ENCODE measurements at regions not wholly inside any gene's neighbourhood (a gene's known extent, or its start where the extent isn't known, plus 50 kb on each side); places are given as distances from the start of the nearest gene placed in this dataset.

- TF ChIP-seq RFX5 (IDR thresholded peaks at IDR 0.05; ENCODE audit: low read length) (no peak), EZH2phosphoT487 (IDR thresholded peaks at IDR 0.05; ENCODE audit: borderline replicate concordance, low read depth) (no peak), JUND (IDR thresholded peaks at IDR 0.05) (no peak), GATA2 (CRISPR knock-in tag; IDR thresholded peaks at IDR 0.05) (no peak), SMC3 (IDR thresholded peaks at IDR 0.05; ENCODE audit: low read depth, low read length) (no peak)
- TF ChIP-seq, protein P1, sequence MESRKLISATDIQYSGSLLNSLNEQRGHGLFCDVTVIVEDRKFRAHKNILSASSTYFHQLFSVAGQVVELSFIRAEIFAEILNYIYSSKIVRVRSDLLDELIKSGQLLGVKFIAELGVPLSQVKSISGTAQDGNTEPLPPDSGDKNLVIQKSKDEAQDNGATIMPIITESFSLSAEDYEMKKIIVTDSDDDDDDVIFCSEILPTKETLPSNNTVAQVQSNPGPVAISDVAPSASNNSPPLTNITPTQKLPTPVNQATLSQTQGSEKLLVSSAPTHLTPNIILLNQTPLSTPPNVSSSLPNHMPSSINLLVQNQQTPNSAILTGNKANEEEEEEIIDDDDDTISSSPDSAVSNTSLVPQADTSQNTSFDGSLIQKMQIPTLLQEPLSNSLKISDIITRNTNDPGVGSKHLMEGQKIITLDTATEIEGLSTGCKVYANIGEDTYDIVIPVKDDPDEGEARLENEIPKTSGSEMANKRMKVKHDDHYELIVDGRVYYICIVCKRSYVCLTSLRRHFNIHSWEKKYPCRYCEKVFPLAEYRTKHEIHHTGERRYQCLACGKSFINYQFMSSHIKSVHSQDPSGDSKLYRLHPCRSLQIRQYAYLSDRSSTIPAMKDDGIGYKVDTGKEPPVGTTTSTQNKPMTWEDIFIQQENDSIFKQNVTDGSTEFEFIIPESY (IDR thresholded peaks at IDR 0.05; ENCODE audit: borderline replicate concordance, low read depth), result no peak
Observed at GRCh38 chr2:6721395-6721794, 144.3 kb downstream of the CMPK2 start.

Data from SK-N-SH (cell line).